Activated T-cell treated with anti-CD3 and anti-CD28 coated beads for 48 hours (primary cell): ENCODE measurements at regions not wholly inside any gene's neighbourhood (a gene's known extent, or its start where the extent isn't known, plus 50 kb on each side); places are given as distances from the start of the nearest gene placed in this dataset.
"Not testable (repeated sequence)": the region's sequence is repeated elsewhere in the genome, so short reads cannot be mapped to it uniquely, and the experiment has no call there.

Experiments
- DNase-seq: peaks from one replicate; pipeline ENCODE4 v3.0.0-alpha.2; 2020; ENCODE audit warnings: low read depth

DNA sequence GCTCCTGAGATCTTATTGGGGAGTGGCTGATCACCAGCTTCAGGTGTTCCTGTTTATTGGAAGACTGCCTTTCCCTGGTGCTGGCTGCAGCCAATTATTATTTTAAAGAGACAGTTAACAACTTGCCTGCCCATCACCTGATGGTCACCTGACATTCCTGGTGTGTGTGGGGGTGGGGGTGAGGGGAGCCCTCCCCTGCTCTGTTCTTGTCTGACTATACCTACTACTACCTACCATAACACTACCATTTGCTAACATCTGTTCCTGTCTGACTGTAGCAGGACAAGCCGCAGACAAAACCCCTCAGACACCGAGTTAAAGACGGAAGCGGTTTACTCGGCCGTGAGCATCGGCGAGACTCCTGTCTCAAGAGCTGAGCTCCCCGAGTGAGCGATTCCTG is 54.9 kb upstream of the NBPF3 start:
- no peak for DNase-seq

GRCh38 chr1:21384620-21385019 is 55.3 kb upstream of the NBPF3 start:
- no peak for DNase-seq

DNA sequence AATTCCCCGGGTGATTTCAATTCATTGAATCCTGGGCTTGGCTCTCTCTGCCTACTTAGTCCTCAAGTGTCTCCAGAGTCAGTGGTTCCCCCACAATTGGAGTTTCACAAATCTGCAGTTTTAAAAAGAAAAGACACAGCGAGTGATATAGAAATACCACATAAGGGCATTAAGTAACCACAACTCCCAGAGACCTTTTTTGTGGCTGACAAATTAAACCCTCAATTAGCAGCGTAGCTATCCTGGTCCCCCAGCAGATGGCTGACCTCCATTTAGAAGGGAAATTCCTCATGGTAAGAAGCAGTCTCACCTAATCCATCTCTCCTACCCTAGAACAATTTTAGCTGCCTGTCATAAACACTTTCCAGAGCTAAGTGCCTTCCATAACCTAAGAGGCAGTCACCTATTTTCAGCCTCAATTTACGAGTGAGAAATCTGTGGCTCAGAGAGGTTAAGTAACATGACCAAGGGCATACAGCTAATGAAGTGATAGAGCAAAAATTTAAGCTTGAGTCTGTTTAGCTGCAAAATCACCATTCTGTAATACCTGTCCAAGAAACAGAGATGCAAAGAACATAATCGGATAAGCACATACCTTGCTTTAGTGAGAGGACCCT is 56.0 kb upstream of the NBPF3 start:
- no peak for DNase-seq

DNA sequence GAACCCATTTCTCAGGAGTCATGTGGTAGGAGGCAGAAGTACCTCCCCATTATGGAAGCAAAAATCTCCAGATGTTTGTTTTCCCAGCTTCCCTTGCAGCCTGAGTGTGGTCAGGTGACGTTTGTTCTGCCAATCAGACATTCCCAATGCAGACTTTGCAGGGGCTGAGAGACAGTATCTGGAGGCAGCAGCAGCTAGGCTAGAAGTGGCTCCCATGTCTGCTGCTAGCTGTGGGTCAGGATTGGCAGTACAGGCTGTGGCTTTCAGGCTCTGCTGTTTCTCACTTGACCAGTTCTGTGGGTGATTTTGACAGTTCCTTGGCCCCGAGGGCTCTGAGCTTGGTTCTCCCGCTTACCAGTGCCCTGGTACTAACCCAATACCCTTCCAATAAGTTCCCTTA is 58.6 kb upstream of the NBPF3 start:
- no peak for DNase-seq

GRCh38 chr1:21380147-21380546 is 59.8 kb upstream of the NBPF3 start:
- not testable (repeated sequence) for DNase-seq

DNA sequence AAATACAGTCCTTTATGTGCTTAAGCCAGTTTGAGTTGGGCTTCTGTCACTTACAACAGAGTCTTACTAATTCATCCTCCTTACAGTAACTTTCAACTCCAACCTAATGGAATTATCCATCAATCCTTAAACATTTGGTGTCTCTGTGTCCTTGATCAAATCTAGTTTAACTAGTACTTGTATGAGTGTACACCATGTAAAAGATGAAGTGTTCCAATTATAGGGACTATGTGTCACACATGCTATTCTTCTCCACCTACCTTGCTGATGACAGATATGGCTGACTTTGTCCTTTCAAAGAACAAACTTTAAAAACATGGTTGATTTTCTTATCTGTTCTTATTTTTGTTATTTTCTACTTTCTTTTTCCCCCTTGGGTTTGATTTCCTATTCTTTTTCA is 60.4 kb upstream of the NBPF3 start:
- DNase-seq: no peak

DNA sequence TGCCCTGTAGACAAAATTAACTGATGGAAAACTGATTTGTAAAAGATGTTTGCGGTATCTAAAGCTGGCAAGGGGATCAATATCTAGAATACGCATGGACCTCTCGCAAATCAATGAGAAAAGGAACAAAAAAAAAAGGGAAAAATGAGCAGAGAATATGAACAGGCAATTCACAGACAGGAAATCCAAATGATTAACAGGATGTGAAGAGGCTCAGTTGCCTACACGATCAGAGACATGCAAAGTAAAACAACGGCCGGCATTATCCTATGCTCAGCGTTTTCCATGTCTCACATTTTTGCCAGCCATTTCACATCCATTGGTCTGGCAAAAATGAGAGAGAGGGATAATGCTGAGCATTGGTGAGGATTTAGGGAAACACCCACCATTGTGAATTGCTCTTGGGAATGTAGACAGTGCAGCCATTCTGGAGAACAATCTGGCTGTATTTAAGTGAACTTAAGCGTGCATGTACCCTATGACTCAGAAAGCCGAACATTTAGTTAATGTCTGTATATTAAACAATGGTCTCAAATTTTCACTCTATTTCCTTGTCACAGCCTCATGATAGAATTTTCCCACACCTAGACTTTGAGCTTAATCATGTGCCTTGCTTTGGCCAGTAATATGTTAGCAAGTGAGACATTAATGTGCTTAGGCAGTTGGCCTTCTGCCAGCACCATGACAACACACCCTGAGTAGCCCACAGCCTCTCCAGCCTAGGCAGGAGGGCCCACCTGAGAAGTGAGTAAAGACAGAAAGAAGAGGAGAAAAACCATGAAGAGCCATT is 61.0 kb upstream of the NBPF3 start:
- DNase-seq: no peak

- no peak for DNase-seq
Observed at GRCh38 chr1:21372383-21372782, 67.6 kb upstream of the NBPF3 start.

GRCh38 chr1:21369905-21370304 is 70.0 kb upstream of the NBPF3 start:
- DNase-seq: no peak

DNA sequence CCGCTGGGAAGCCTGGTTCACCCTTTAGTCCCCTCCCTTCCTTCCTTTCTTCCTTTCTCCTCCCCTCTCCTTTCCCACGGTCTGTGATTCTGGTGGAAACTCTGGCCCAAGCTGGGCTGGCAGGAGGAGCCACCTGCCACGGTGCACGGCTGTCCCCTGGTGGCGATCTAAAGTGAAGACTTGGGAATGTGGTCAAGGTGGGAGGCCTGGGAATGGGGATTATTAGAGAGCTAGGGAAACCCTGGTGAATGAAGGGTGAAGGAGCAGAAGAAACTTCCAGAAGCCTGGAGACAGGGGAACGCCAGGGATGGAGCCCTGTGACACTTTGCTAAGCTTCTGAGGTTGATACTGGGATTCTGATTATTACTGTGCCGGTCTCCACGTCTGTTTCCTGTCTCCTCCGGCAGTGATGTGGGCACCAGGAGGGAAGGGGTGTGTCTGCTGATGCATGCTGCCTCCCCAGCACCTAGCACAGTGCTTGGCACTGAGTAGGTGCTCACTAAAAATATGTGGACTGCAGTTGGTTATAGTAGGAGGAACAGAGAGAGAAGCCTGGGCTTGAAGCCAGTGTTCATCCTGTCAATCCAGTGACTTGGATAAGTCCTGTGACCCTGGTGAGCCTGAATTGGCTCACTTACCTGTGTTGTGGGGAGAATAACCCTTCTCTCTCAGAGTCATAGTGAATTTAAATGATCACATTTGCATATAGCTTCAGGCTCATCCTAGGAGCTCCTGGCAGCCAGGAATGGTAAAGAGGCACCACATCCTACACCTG is 71.2 kb upstream of the NBPF3 start:
- peak; percentile 37 for DNase-seq

DNA sequence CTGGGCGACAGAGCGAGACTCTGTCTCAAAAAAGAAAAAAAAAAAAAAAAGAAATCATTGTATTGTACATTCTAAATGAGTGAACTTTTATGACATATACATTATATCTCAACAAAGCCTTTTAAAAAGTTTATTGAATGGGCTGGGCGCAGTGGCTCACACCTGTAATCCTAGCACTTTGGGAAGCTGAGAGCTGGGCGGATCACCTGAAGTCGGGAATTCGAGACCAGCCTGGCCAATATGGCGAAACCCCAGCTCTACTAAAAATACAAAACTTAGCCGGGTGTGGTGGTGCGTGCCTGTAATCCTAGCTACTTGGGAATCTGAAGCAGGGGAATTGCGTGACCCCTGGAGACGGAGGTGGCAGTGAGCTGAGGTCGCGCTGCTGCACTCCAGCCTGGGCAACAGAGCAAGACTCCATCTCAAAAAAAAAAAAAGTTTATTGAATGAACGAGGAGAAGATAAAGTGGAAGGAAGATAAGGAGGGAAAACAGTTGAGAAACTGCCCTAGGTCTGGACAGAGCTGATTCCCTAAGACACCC is 71.9 kb upstream of the NBPF3 start:
- DNase-seq: not testable (repeated sequence)

- no peak for DNase-seq
Observed at GRCh38 chr1:21366288-21366687, 73.6 kb upstream of the NBPF3 start.

DNA sequence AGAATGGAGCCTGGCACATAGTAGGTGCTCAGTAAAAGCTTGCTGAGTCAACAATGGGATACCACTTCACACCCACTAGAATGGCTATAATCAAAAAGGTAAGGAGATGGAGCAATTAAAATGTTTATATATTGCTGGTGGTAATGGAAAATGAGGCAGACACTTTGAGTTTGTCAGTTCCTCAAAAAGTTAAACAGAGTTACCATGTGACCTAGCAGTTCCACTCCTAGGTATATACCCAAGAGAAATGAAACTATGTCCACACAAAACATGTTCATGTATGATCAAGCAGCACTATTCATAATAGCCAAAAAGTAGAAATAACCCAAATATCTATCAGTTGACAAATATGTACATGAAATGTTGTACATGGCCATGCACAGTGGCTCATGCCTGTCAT is 74.8 kb upstream of the ECE1 start:
- DNase-seq: no peak

DNA sequence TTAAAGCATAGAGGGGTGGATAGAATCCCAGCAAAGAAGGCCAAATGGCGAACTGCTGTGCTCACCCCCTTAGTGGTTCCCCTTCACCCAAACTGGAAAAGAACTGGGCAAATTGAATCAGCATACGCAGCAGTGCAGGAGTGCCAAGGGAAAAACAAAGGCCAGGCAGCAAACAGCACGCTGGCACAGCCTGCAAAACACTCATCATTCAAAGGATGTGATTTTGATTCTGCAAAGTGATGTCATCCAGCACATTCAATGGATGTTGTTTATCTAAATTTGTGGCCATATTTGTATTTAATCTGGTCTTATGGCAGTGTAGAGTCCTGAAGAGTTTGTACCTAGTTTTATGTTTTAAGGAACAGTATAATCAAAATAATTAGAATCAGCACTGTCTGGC is 71.8 kb upstream of the ECE1 start:
- DNase-seq: no peak

DNA sequence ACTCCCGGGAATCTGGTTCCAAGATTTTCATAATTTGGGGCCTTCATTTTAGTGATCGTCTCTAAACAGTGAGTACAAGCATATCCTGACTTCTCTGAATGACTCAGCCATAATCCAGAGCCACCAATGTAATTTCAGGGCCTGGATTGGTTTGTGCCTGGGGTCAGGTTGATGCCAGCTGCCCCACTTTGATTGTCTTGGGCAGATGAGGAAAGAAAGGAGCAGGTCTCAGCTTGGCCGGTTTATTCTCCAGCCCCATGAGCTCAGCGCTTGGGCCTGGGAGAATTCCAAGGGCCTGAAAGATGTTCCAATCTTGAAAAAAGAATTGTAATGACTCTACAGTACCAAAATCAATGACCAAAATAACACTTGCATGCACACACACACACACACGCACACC is 71.2 kb upstream of the ECE1 start:
- DNase-seq: no peak

- DNase-seq: no peak
Observed at GRCh38 chr1:21357161-21357560, 66.9 kb upstream of the ECE1 start.

DNA sequence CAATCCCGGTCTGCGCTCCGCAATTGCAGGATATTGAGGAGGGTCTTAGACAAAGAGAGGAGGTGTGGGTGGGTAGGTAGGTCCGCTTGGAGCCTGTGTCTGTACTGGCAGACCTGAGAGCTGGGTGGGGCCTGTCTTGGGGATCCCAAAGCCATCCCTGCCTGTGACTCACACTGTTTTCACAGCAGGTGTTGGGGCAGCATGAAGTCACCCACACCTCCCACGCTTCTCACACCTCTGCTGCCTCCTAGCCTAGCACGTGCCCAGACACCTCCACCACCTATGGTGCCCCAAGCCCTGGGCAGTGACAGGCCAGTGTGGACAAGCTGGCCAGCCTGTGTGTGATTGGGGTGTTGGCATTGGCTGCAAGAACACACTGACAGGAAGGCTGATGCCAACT is 65.7 kb upstream of the ECE1 start:
- no peak for DNase-seq

- no peak for DNase-seq
Observed at GRCh38 chr1:21352586-21352985, 62.3 kb upstream of the ECE1 start.

GRCh38 chr1:21351901-21352300 is 61.6 kb upstream of the ECE1 start:
- no peak for DNase-seq

- no peak for DNase-seq
Observed at GRCh38 chr1:21350202-21350885, 60.1 kb upstream of the ECE1 start.

DNA sequence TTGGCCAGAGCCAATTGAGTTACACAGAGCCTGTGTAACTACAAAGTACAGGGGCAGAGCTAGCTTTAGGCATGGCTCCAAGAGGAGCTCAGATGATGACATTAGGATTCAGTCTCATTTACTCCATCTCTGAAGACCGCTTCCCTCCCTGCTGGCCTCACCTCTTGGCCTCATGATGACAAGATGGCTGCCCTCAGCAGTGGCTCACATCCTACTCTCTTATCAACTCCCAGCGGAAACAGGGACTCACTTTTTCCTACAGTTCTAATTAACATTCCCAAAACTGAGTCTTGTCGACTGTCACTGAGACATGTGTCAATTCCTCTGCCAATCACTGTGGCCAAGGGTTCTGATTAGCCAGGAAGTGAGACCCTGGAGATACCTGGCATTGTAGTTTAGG is 59.4 kb upstream of the ECE1 start:
- no peak for DNase-seq

DNA sequence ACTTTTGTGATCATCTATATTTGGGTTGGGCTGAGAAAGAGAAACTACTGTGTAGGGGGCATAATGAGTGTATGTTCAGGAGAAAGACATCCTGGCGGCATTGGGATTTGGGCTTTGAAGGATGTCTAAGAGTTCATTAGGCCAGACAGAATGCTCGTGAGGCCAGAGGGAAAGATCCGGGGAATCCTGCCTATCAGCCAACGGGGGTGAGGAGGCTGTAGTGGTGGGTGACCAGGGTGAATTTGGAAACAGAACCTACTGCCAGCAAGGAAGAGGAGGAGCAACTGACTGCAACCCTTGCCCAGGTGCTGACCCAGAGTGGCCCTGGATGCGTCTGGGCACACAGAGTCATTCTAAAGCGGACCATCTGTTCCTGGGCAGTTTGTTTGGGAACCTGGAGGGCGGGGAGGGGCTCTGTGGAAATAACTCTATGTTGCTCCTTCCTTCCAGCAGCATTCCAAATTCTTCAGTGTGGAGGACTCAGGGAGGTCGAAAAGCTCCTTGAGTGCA is 56.9 kb upstream of the ECE1 start:
- no peak for DNase-seq
